Posterior vena cava (tissue), 2 donors: ENCODE measurements at regions not wholly inside any gene's neighbourhood (a gene's known extent, or its start where the extent isn't known, plus 50 kb on each side); places are given as distances from the start of the nearest gene placed in this dataset.

ENCODE experiments used
- DNase-seq: peaks from one replicate; pipeline ENCODE4 v3.0.0-alpha.2; 2020; ENCODE audit warnings: low spot score
- intact Hi-C, 2 donors: fragments of 100-400 bp; cut with DNase I; formaldehyde crosslinking; loops; one replicate each; pipeline versions ENCODE4 v1.14.1 to v1.14.2; 2022 to 2023
- donor health status: DM: yes; HTN: yes; CAD: no.
- donor health status: DM: yes; HTN: yes; CAD: no.

DNA sequence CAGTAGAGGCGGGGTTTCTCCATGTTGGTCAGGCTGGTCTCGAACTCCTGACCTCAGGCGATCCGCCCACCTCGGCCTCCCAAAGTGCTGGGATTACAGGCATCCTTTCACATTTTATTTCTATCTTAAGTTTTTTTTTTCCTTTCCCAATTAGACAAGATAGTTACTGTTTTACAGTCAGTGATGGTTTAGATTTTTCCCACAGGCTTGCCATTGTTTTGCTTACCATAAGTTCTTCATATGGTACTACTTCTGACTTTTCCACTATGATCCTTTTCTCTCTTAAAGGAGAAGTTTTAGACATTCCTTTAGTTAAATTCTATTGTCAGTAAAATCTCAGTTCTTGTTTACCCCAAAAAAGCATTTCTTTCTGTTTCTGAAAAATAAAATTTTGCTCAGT is 462.6 kb downstream of the CENPC start:
- DNase-seq: no peak
- intact Hi-C loops: no loop called here

DNA sequence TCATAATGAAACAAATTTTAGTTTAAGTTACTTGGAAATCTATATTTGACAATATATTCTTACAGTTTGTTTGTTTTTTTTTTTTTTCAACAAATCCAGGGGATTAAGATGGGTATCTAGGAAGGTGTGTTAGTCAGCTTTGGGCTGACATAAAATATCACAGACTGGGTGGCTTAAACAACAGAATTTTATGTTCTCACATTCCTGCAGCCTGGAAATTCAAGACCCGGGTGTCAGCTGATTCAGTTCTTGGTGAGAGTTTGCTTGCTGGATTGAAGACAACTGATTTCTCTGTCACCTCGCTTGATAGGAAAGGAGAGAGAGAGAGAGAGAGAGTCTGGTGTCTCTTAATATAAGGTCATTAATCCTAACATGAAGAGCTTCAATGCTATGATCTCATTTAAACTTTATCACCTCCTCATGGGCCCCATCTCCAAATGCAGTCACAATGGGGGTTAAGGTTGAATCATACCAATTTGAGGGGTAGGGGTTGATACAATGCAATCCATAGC is 465.2 kb downstream of the CENPC start:
- DNase-seq: no peak
- intact Hi-C loops: no loop called here

DNA sequence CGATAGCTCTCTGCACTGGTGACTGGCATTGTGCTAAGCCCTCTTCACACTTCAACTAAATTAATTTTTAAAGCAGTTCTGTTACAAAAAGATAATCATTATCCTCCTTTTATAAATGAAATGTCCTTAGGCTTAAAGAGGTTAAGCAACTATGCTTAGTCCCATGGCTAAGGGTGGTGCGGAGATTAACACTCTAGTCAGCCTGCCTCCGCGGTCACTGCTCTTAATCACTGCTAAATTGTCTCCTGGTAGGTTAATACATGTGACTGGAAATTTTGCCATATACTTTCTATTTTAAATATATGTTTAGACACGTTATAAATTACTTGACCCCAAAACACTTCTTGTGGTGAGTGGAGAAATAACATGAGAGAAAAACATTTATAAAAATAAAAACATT is 473.7 kb downstream of the CENPC start:
- DNase-seq: no peak
- intact Hi-C loops: no loop called here

DNA sequence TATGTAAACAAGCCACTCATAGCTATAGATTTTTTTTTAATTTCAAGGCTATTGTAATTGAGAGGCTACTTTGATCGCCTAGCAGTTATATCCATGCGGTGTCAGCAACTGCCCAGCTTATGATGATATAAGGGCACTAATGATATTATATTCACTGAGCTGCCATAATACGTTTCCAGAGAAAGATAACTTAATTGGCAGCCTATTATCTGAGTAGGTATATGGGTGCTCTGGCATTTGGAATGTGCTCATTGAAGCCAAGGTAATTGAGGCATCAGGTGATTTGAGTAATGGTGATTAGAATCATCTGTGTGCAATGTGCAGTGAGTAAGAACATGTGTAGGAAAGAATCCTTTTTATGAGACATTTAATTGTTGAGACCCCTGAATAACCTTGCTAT is 490.0 kb downstream of the CENPC start:
- DNase-seq: no peak
- intact Hi-C loops: no loop called here

DNA sequence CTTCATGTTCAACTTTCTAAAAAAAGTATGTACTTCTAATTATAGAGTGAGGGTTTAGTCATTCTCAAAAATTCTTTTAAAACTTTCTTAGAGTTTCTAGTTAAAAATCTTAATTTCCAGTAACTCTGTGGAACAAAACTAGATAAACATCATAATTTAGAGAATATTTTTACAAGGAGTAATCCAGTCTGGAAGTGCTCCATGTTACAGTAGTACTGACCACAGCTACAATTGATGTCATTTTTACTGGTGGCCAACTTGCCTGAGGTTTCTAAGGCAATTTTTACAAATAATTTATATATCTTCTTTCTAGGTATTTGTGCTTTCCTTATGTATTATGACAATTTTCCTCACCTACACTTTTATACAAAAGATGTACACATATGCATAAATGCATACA is 490.4 kb downstream of the CENPC start:
- intact Hi-C loops: no loop called here
- no peak for DNase-seq

DNA sequence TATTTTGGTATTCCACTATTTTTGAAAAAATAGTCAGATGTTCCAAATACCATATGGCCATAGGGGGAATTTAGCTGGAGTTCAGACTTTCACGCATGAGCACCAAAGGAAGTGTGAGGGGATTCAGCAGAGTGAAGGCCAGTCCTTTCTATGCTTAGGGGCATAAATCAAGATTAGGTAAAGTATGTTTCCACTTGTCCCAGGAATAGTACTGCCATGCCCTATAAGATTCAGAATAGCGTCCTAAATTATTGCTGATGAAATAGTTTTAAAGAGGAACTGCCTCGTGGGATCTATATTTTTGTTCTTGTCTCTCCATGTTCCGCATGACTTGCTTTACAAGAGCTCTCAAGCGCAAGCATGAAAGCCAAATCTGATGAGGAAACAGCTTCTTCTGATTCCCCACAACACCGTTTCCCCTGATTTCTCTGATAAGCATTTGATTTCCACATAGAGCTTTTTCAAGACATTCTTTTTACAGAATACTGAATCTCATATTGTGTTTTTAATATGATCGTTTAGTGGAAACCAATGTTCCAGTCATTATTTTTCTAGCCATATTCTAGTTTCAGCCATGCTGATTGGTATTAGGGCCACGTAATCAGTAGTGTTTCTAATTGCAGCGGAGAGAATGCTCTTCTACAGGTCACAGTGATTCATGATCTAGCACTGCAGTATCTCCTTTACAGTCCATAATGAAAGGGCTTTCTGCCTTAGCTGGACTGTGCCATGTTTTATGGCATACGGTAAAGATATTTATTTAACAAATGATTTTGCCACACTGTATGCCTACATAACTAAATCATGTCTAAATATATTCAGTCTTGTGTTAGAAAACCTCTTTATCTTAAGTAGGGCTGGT is 492.3 kb downstream of the CENPC start:
- intact Hi-C loops: no loop called here
- DNase-seq: no peak

DNA sequence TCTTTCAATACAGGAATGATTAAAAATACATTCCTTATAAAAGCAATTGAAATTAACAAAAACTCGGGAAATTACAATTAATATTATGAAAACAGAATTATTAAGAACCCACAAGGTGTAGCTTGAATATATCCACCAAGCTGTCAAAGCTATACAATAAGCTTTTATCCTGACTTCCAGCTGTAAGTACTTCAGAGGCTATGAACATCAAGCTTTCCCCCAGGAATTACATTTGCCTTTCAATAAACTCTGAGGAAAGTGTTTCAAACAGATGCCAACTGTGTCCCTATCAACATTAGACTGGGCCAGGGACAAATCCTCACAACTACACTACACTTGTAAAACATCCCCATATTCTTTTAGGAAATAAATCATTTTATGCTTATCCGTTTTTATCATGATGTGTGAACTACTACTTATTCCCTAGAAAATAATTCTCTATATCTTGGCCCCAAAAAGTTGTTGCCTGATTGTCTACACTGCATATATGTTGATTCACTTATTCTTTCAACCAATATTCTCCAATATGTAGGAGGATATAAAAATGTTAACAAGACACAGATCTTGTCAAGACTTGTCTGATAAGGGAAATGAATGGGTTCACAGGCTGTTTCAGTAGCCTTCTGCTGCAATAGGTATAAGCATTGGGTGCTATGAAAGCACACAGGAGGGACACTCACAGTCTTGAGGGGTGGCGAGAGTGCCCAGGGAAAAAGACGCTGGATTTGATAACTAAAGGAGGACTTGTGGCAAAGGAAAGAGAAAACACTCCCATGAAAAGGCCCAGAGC is 494.1 kb downstream of the CENPC start:
- intact Hi-C loops: no loop called here
- no peak for DNase-seq

DNA sequence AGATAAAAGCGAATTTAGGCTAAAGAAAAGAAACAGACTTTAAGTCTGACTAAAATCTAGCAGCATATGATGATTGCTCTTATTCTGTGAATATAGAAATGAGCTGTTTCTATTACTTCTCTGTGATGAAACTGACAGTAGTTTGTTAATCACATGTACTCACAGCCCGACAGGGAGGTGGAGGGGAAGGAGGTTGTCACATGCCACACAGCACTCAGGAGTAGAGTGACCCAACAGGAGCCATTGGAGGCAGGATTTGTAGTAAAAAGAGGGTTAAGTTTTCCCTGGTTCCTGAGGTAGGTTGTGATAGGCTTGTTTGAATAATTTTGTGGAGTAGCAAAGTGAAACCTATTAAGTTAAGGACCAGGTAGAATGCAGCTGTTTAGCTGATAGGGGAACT is 495.9 kb downstream of the CENPC start:
- DNase-seq: no peak
- intact Hi-C loops: no loop called here

DNA sequence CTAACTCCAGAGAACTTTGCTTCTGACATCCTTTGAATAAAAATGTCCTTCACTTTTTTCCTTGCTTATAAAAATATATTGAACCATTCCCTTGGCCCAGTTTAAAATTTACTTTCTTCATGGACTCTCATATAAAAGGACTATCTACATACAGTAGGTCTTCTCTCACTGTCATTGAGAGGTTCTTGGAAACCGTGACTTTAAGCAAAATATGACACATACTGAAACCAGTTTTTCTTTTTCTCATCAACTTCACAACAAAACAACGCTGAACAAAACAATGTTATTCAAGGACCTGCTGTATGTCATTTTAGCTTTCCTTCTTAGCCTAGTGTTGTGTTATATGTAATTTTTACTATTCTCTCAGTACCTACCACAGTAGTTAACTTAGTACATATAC is 496.8 kb downstream of the CENPC start:
- intact Hi-C loops: no loop called here
- no peak for DNase-seq

DNA sequence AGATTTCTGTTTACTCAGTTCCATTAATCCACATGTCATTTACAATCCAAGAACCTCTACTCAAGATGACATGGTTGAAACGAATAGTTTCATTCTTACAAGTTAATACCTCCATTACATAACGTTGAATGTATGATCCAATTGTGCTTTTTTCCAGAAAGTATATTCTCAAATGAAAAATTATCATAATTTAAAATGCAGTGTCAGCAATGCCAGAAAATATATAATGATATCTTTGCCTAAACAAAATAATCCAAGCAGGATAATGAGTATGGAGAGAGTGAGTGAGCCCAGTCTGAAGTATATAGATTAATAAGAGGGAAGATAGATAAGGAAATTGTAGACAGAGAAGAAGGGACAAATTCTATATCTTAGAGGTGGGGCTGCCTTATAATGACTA is 505.0 kb downstream of the CENPC start:
- DNase-seq: no peak
- intact Hi-C loops: no loop called here

DNA sequence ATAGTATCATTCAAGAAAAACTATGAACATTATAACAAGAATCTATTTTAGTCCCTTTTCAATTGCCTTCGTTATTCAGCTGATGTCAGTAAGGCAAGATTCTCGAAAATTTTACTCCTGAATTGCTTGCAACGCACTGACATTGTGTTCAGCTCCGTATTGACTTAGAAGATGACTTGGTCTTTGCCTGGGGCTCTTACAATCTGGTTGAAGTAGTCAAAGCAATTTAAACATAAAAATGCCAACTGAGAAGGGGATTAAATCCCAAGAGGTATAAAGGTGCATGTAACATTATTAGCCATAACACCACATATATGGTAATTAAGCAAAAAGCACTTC is 507.1 kb downstream of the CENPC start:
- no peak for DNase-seq
- intact Hi-C loops: no loop called here

DNA sequence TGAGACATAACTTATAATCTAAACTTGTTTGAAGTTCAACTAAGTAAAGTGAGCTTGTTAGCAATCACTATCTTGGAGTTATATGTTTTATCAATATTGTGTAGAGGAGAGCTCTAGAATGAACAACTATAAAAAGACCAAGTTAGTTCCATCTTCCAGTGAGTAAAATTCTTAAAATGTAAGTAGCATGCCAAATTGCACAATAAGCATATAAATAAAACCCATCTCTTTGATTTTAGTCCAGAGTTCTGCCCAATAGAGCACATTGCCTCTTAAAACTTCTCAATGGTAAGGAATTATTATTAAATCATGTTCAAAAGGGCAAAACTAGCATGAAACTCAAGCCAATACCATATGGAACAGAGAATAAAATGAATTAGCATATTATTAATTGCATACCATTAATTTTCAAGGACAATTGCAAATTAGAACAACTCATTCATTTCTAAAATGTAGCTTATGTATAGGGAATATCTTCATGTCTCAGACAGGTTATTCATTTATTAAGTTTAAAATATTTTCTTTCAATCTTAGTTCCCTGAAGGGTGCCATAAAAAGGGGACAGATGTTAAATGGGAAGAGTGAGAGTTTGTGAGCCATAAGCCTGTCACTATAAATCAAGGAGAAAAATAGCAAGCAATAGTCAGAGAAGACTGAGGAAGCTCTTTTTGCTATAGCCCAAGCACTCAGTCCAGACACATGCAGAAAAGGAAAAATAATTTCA is 507.6 kb downstream of the CENPC start:
- intact Hi-C loops: no loop called here
- DNase-seq: no peak

DNA sequence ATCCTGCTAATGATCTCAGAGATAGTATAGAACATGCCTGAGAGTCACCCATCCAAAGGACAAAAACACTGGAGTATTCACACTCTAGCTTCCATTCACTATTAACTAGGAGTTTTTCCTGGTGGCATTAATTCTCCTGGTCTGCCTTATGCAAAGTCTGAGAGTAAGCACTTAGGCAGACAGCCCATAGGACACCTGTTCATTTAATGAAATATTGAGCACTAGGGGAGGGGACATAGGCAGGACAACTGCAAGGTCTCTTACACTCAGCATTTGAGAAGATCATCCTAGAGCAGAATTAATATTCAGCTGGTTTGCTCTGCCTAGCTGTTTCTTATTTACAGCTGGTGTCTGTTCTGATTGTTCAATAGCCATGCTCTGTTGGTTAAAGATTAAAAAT is 508.5 kb downstream of the CENPC start:
- DNase-seq: no peak
- intact Hi-C loops: no loop called here

DNA sequence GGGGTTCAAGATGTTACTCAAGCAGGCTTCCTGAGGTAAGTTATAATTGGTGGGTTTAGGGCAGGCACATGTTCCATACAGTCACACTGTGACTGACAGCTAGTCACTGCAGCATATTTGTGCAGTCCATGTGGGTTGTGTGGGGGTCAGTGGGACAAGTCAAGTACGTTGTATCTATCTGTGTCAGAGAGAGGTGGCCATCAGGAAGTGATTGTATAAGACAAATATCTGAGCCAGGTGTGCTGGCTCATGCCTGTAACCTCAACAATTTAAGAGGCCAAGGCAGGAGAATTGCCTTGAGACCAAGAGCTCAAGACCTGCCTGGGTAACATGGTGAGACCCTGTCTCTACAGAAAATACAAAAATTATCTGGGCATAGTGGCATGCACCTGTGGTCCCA is 509.3 kb downstream of the CENPC start:
- intact Hi-C loops: no loop called here
- DNase-seq: no peak

DNA sequence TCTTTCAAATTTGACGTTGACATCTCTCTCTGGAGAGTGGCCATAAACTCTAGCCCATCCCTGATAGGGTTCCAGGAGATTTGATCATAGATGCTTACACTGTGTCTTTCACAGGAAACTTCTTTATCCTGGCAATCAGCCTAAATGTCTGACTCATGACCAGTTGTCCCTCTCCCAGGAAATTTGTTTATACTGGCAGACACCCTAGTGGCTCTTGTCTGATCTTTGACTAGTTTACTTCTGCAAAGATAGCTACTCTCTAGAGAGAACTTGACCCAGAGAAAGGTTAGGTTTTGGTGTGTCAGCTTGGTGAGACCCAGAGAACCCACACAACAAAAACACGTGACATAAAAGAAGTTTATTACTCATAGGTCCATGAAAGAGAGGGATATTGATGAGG is 509.8 kb downstream of the CENPC start:
- DNase-seq: no peak
- intact Hi-C loops: no loop called here

DNA sequence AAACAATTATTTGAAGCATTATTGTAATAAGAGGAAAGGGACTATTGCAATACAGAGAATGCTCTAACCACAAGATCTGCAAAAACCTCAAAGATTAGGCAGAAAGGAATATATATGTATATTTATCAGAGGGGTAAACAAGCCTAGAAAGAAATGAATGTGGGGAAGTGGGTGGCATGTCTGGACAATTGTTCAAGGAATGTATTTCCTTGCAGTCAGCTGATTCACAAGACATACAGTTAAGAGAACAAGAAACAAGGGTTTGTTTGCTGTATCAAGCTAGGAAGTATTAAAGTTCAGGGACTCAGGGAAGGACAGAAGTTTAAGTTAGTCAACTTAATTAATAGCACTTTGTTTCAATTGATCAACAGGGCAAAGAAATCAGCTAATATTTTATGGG is 514.7 kb downstream of the CENPC start:
- intact Hi-C loops: no loop called here
- no peak for DNase-seq

DNA sequence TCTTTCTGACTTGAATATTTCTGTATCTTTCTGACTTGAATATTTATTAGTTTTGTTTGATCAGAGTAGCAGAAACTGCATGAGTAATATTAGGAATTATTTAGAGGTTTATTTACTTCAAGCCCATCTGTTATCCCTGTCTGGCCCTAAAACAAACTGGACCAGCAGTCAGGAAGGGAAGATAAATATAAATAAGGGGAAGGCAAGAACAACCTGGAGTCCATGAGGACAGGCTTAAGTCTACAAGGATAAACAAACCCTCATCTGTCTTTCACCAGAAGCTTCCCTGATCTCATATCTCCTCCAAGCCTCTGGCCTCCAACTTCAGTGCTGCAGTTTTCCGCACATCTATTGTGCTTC is 524.9 kb downstream of the CENPC start:
- intact Hi-C loops: no loop called here

DNA sequence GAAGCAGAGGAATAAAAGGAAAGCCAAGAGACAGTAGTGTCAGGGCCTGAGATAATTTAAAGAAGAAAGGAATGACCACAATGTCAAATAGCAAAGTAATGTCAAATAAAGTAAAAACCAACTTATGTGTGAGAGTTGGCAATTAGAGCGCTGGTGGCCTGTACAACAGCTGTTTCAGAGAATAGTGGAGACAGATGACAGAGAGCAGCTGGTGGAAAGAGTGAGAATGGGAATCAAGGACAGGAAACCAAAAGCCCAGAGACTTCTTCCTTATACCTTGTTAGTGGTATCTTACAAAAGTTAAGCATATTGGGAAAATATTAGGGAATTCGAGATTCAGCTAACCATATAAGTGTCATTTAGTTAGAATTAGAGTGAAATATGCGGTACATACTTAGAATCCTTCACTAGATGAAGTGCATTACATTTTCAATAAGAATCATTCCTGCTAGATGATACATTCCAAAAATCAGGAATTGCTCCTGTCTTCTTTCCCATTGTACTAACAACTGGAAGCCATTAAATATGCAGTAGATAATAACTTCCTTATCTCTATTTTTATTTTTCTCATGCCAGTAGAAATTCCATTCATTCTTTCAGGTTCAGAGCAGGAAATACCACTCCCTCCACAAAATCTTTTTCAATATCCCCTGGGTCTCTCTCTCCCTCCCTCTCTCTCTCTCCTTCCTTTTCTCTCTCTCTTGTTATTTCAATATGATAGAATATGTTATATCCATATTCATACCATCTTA is 525.4 kb downstream of the CENPC start:
- intact Hi-C loops: no loop called here
- DNase-seq: no peak

More for the DNA sequence above, 524.9 kb downstream of the CENPC start:
- DNase-seq: no peak

DNA sequence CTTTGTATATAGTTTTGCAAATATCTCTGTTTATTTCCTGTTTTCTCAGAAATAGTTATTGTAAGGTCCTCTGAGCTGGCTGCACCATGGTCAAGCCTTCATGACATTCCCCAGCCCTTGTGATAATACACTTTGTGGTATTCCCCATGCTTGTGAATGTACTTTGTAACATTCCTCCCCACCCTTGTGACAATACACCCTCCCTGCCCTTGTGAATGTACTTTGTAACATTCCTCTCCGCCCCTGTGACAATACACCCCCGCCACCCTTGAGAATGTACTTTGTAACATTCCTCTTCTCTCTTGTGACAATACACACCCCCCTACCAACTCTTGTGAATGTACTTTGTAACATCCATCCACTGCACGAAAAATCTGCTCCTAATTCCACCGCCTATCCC is 530.7 kb downstream of the CENPC start:
- intact Hi-C loops: no loop called here
- DNase-seq: no peak

DNA sequence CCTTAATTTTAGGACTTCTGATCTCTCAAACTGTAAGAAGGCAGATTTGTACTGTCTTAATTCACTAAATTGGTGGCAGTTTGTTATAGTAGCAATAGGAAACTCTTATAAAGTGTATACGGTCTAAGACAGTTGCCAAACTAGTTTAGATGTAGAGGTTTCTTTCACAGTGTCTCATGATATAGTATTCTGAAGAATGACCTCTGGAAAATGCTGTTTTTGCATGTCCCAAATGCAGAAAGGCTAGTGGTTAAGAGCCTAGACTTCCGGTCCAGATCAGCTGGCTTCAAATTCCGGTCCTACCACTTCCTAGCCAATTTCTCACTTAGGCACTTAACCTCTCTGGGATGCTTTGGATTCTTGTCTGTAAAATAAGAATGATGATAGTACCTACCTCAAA is 538.5 kb downstream of the CENPC start:
- DNase-seq: no peak
- intact Hi-C loops: no loop called here
